ENCODE measurements at regions not wholly inside any gene's neighbourhood (a gene's known extent, or its start where the extent isn't known, plus 50 kb on each side); places are given as distances from the start of the nearest gene placed in this dataset.

GRCh38 chr3:150292891-150293290 lies 115.2 kb upstream of the TSC22D2 start:
- no peaks in the 10 kb centered on the region for H3K4me1 ChIP-seq
- no peak for DNase-seq (ENCODE audit: extremely low spot score)
- H3K4me3 ChIP-seq = no peak overlapping the region
- H3K27ac ChIP-seq (replicated peaks in 1 of 4) = no peak overlapping the region
- intact Hi-C loops (cut with DNase I) = no loop called here
- TF ChIP-seq, protein P1, sequence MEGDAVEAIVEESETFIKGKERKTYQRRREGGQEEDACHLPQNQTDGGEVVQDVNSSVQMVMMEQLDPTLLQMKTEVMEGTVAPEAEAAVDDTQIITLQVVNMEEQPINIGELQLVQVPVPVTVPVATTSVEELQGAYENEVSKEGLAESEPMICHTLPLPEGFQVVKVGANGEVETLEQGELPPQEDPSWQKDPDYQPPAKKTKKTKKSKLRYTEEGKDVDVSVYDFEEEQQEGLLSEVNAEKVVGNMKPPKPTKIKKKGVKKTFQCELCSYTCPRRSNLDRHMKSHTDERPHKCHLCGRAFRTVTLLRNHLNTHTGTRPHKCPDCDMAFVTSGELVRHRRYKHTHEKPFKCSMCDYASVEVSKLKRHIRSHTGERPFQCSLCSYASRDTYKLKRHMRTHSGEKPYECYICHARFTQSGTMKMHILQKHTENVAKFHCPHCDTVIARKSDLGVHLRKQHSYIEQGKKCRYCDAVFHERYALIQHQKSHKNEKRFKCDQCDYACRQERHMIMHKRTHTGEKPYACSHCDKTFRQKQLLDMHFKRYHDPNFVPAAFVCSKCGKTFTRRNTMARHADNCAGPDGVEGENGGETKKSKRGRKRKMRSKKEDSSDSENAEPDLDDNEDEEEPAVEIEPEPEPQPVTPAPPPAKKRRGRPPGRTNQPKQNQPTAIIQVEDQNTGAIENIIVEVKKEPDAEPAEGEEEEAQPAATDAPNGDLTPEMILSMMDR (IDR thresholded peaks at IDR 0.05) = no peak
- TF ChIP-seq POLR2AphosphoS5 (IDR thresholded peaks at IDR 0.05) (no peak), EP300 (IDR thresholded peaks at IDR 0.05) (no peak), POLR2A (IDR thresholded peaks at IDR 0.05; ENCODE audit: low read depth) (no peak)
- H3K9me3 ChIP-seq = no peaks in the 10 kb centered on the region
- 96% methylated on average over 4 of the region's 4 CpGs for WGBS
- no peaks in the 10 kb centered on the region for H3K27me3 ChIP-seq
- H3K36me3 ChIP-seq = no peaks in the 10 kb centered on the region

DNA sequence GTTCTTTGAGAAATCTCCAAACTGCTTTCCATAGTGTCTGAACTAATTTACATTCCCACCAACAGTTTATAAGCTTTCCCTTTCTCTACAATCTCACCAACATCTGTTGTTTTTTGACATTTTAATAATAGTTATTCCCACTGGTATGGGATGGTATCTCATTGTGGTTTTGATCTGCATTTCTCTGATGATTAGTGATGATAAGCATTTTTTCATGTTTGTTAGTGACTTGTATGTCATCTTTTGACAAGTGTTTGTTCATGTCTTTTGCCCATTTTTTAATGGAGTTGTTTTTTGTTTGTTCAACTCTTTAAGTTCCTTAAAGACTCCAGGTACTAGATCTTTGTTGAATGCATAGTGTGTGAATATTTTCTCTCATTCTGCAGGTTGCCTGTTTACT lies 116.6 kb upstream of the TSC22D2 start:
- Histone ChIP-seq H3K27me3 (no peaks in the 10 kb centered on the region), H3K4me3 (no peak overlapping the region), H3K4me1 (no peaks in the 10 kb centered on the region), H3K9me3 (no peaks in the 10 kb centered on the region), H3K36me3 (no peaks in the 10 kb centered on the region), H3K27ac (replicated peaks in 1 of 4) (no peak overlapping the region)
- no peak for TF ChIP-seq POLR2A (IDR thresholded peaks at IDR 0.05; ENCODE audit: low read depth)
- TF ChIP-seq POLR2AphosphoS5 (IDR thresholded peaks at IDR 0.05) = no peak
- TF ChIP-seq, protein P1 (IDR thresholded peaks at IDR 0.05) = no peak
- no peak for TF ChIP-seq EP300 (IDR thresholded peaks at IDR 0.05)
- no peak for DNase-seq (ENCODE audit: extremely low spot score)
- intact Hi-C loops (cut with DNase I) = no loop called here

- TF ChIP-seq, protein P1 (IDR thresholded peaks at IDR 0.05) = peak; percentile 41 to 65 (median 58)
- no peak for TF ChIP-seq POLR2A (IDR thresholded peaks at IDR 0.05; ENCODE audit: low read depth)
- no peak for TF ChIP-seq POLR2AphosphoS5 (IDR thresholded peaks at IDR 0.05)
- Histone ChIP-seq H3K4me1 (no peaks in the 10 kb centered on the region), H3K4me3 (no peak overlapping the region), H3K27me3 (no peaks in the 10 kb centered on the region), H3K27ac (replicated peaks in 1 of 4) (no peak overlapping the region), H3K36me3 (no peaks in the 10 kb centered on the region), H3K9me3 (no peaks in the 10 kb centered on the region)
- no peak for DNase-seq (ENCODE audit: extremely low spot score)
- intact Hi-C loops (cut with DNase I) = loop anchor here (5.0 to 10.0 kb wide), 2 partner anchors 128 to 211 kb away; no protein-coding TSS in a partner anchor
- 62% methylated on average over 6 of the region's 6 CpGs for WGBS
Observed at GRCh38 chr3:150286390-150287147, 121.5 kb upstream of the TSC22D2 start.

- intact Hi-C loops (cut with DNase I) = loop anchor here (5.0 to 10.0 kb wide), 2 partner anchors 129 to 212 kb away; no protein-coding TSS in a partner anchor
- H3K4me1 ChIP-seq = no peaks in the 10 kb centered on the region
- no peak overlapping the region for H3K27ac ChIP-seq (replicated peaks in 1 of 4)
- H3K36me3 ChIP-seq = no peaks in the 10 kb centered on the region
- DNase-seq (ENCODE audit: extremely low spot score) = no peak
- H3K9me3 ChIP-seq = no peaks in the 10 kb centered on the region
- TF ChIP-seq POLR2AphosphoS5 (IDR thresholded peaks at IDR 0.05) = no peak
- TF ChIP-seq, protein P1 (IDR thresholded peaks at IDR 0.05) = no peak
- no peak for TF ChIP-seq POLR2A (IDR thresholded peaks at IDR 0.05; ENCODE audit: low read depth)
- TF ChIP-seq EP300 (IDR thresholded peaks at IDR 0.05) = no peak
- H3K4me3 ChIP-seq = no peak overlapping the region
- 93% methylated on average over 2 of the region's 2 CpGs for WGBS
- no peaks in the 10 kb centered on the region for H3K27me3 ChIP-seq
Observed at GRCh38 chr3:150285601-150286000, 122.5 kb upstream of the TSC22D2 start.
